Fibroblast of lung (primary cell): ENCODE measurements at regions not wholly inside any gene's neighbourhood (a gene's known extent, or its start where the extent isn't known, plus 50 kb on each side); places are given as distances from the start of the nearest gene placed in this dataset.

Experiments
- DNase-seq, 2 donors: peaks; one replicate each; pipeline versions ENCODE4 v3.0.0 to v3.0.0-alpha.2; 2010; ENCODE audit warnings: low read depth in 2 of 2
- H2AFZ ChIP-seq: 2 replicates; pipeline ENCODE4 v1.5.1; 2012; ENCODE audit warnings: low read length, control low read depth, inconsistent platforms
- H3K27ac ChIP-seq: 2 replicates; pipeline ENCODE4 v1.5.1; 2011; ENCODE audit warnings: low read length, control low read depth; ENCODE audit not compliant: insufficient read depth
- H3K27me3 ChIP-seq: 2 replicates; pipeline ENCODE4 v1.5.1; 2011; ENCODE audit warnings: mild to moderate bottlenecking, low read length; ENCODE audit not compliant: control insufficient read depth, insufficient read depth
- H3K36me3 ChIP-seq: 2 replicates; pipeline ENCODE4 v1.5.1; 2011; ENCODE audit warnings: low read length; ENCODE audit not compliant: control insufficient read depth, insufficient read depth
- H3K4me1 ChIP-seq: 2 replicates; pipeline ENCODE4 v1.5.1; 2011; ENCODE audit warnings: low read length; ENCODE audit not compliant: control insufficient read depth, insufficient read depth; ENCODE audit errors: extremely low read depth
- H3K4me2 ChIP-seq: 2 replicates; pipeline ENCODE4 v1.5.1; 2011; ENCODE audit warnings: low read length, control low read depth; ENCODE audit not compliant: insufficient read depth; ENCODE audit errors: extremely low read depth
- H3K4me3 ChIP-seq, 4 experiments: fragments of 200-600 bp in 1 of 4; sonication (generic) in 1 of 4; replicated peaks in 1 of 4; 2 replicates each; pipeline ENCODE4 v1.5.1; 2011 to 2016; ENCODE audit warnings: low read length in 4 of 4, low read depth in 3 of 4, mild to moderate bottlenecking in 3 of 4, control low read depth in 2 of 4, inconsistent platforms in 1 of 4, mixed read lengths in 1 of 4; ENCODE audit not compliant: insufficient read depth in 1 of 4; ENCODE audit errors: control extremely low read depth in 1 of 4
- H3K79me2 ChIP-seq: 2 replicates; pipeline ENCODE4 v1.5.1; 2012; ENCODE audit warnings: mild to moderate bottlenecking, low read length, inconsistent platforms; ENCODE audit not compliant: control insufficient read depth, insufficient read depth
- H3K9ac ChIP-seq: 2 replicates; pipeline ENCODE4 v1.5.1; 2011; ENCODE audit warnings: mild to moderate bottlenecking, low read length, control low read depth; ENCODE audit not compliant: insufficient read depth
- H3K9me3 ChIP-seq: 2 replicates; pipeline ENCODE4 v1.5.1; 2012; ENCODE audit warnings: low read depth, low read length; ENCODE audit not compliant: control insufficient read depth, insufficient read depth
- H4K20me1 ChIP-seq: 2 replicates; pipeline ENCODE4 v1.5.1; 2011; ENCODE audit warnings: low read length; ENCODE audit not compliant: control insufficient read depth, insufficient read depth; ENCODE audit errors: extremely low read depth
- CTCF ChIP-seq, 2 donors: IDR thresholded peaks in 1 of 2; conservative IDR thresholded peaks in 1 of 2; 1 replicate in 1 of 2; 2 replicates in 1 of 2; pipeline ENCODE4 v1.5.1; 2011 to 2012; ENCODE audit warnings: low read length in 2 of 2, control low read depth in 1 of 2, inconsistent platforms in 1 of 2, low read depth in 1 of 2, mild to moderate bottlenecking in 1 of 2
- EZH2 ChIP-seq: IDR thresholded peaks from 2 replicates; pipeline ENCODE4 v1.5.1; 2012; ENCODE audit warnings: low read length, control low read depth, mild to moderate bottlenecking; ENCODE audit errors: missing control alignments

GRCh38 chr18:41145516-41145915, 809.5 kb upstream of the PIK3C3 start:
- DNase-seq, result no peak
- Histone ChIP-seq H2AFZ (no peak overlapping the region), H3K9ac (no peak overlapping the region), H3K4me2 (no peak overlapping the region), H3K4me1 (no peaks in the 10 kb centered on the region), H4K20me1 (no peaks in the 10 kb centered on the region), H3K79me2 (no peaks in the 10 kb centered on the region), H3K27me3 (no peaks in the 10 kb centered on the region), H3K27ac (no peak overlapping the region), H3K9me3 (no peaks in the 10 kb centered on the region), H3K4me3 (no peak overlapping the region), H3K36me3 (no peaks in the 10 kb centered on the region)
- TF ChIP-seq CTCF (conservative IDR thresholded peaks at IDR 0.05 in 1 of 2, IDR thresholded peaks at IDR 0.05 in 1 of 2; ENCODE audit: low read depth in 1 of 2, low read length in 2 of 2) (no peak), EZH2 (no peak)

GRCh38 chr18:41144441-41144840, 810.6 kb upstream of the PIK3C3 start:
- TF ChIP-seq CTCF (conservative IDR thresholded peaks at IDR 0.05 in 1 of 2, IDR thresholded peaks at IDR 0.05 in 1 of 2; ENCODE audit: low read depth in 1 of 2, low read length in 2 of 2) (no peak), EZH2 (no peak)
- Histone ChIP-seq H3K4me3 (no peak overlapping the region), H3K9me3 (no peaks in the 10 kb centered on the region), H3K79me2 (no peaks in the 10 kb centered on the region), H3K4me2 (no peak overlapping the region), H3K27me3 (no peaks in the 10 kb centered on the region), H3K4me1 (no peaks in the 10 kb centered on the region), H2AFZ (no peak overlapping the region), H3K27ac (no peak overlapping the region), H3K36me3 (no peaks in the 10 kb centered on the region), H4K20me1 (no peaks in the 10 kb centered on the region), H3K9ac (no peak overlapping the region)
- DNase-seq, result peak; percentile 62 to 76

- Histone ChIP-seq H3K4me3 (no peak overlapping the region), H3K36me3 (no peaks in the 10 kb centered on the region), H3K4me2 (no peak overlapping the region), H4K20me1 (no peaks in the 10 kb centered on the region), H3K27ac (no peak overlapping the region), H3K9ac (no peak overlapping the region), H3K27me3 (no peaks in the 10 kb centered on the region), H3K79me2 (no peaks in the 10 kb centered on the region), H3K4me1 (no peaks in the 10 kb centered on the region), H2AFZ (no peak overlapping the region), H3K9me3 (no peaks in the 10 kb centered on the region)
- TF ChIP-seq EZH2 (no peak), CTCF (conservative IDR thresholded peaks at IDR 0.05 in 1 of 2, IDR thresholded peaks at IDR 0.05 in 1 of 2; ENCODE audit: low read depth in 1 of 2, low read length in 2 of 2) (no peak)
- peak in 1 of 2 donors; percentile 59 for DNase-seq
Measured at GRCh38 chr18:41140506-41140905, 814.5 kb upstream of the PIK3C3 start.
